ENCODE measurements at regions not wholly inside any gene's neighbourhood (a gene's known extent, or its start where the extent isn't known, plus 50 kb on each side); places are given as distances from the start of the nearest gene placed in this dataset.

DNA sequence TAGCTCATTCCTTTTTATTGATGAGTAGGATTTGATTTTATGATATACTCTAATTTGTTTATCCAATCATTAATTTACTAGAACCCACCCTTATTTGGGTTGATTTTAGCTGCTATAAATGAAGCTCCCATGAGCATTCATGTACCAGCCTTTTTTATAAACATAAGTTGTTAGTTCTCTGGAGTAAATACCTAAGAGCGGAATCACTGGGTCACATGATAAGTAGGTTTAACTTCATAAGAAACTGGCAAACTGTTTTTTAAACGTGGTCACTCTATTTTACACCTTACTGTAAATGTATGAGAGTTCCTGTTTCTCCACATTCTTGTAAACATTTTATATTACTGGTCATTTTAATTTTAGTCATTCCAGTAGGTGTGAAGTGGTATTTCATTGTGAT is 364.6 kb downstream of the NPR3 start:
- ChIA-PET POLR2A (no interaction called here), CTCF (interaction anchor here (1.8 to 2.0 kb wide), 2 partner anchors 11 to 14 kb away, joined by 5 read pairs; no protein-coding TSS in a partner anchor)

GRCh38 chr5:33079548-33079947 is 361.2 kb upstream of the TARS1 start:
- no peak for DNase-seq (ENCODE audit: extremely low spot score)
- TF ChIP-seq, protein P1, sequence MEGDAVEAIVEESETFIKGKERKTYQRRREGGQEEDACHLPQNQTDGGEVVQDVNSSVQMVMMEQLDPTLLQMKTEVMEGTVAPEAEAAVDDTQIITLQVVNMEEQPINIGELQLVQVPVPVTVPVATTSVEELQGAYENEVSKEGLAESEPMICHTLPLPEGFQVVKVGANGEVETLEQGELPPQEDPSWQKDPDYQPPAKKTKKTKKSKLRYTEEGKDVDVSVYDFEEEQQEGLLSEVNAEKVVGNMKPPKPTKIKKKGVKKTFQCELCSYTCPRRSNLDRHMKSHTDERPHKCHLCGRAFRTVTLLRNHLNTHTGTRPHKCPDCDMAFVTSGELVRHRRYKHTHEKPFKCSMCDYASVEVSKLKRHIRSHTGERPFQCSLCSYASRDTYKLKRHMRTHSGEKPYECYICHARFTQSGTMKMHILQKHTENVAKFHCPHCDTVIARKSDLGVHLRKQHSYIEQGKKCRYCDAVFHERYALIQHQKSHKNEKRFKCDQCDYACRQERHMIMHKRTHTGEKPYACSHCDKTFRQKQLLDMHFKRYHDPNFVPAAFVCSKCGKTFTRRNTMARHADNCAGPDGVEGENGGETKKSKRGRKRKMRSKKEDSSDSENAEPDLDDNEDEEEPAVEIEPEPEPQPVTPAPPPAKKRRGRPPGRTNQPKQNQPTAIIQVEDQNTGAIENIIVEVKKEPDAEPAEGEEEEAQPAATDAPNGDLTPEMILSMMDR (IDR thresholded peaks at IDR 0.05; ENCODE audit: control extremely low read depth, extremely low read depth, low read depth, missing control alignments) = no peak
- ChIA-PET POLR2A (no interaction called here), CTCF (no interaction called here)

More for the DNA sequence above, 364.6 kb downstream of the NPR3 start:
- TF ChIP-seq, protein P1 (IDR thresholded peaks at IDR 0.05; ENCODE audit: control extremely low read depth, extremely low read depth, low read depth, missing control alignments) = no peak
- no peak for DNase-seq (ENCODE audit: extremely low spot score)

DNA sequence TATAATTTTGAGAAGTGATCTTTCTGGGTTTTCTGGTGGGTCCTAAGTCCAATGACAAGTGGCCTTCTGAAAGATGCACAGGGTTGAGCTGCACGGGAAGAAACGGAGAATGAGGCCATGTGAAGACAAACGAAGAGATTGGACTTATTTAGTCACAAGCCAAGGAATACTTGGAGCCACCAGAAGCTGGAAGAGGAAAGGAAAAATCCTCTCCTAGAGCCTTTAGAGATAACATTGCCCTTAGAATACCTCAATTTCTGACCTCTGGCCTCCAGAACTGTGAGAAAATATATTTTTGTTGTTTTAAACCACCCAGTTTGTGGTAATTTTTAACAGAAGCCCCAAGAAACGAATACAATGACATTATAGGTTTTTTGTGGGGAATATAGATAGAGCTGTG is 360.5 kb upstream of the TARS1 start:
- ChIA-PET CTCF (no interaction called here), POLR2A (no interaction called here)
- TF ChIP-seq, protein P1 (IDR thresholded peaks at IDR 0.05; ENCODE audit: control extremely low read depth, extremely low read depth, low read depth, missing control alignments) = no peak
- no peak for DNase-seq (ENCODE audit: extremely low spot score)

GRCh38 chr5:33088176-33088575 is 352.6 kb upstream of the TARS1 start:
- TF ChIP-seq, protein P1 (IDR thresholded peaks at IDR 0.05; ENCODE audit: control extremely low read depth, extremely low read depth, low read depth, missing control alignments) = no peak
- ChIA-PET POLR2A (no interaction called here), CTCF (interaction anchor here (1.4 kb wide), 1 partner anchor 24 kb away, joined by 4 read pairs; no protein-coding TSS in a partner anchor)
- no peak for DNase-seq (ENCODE audit: extremely low spot score)

DNA sequence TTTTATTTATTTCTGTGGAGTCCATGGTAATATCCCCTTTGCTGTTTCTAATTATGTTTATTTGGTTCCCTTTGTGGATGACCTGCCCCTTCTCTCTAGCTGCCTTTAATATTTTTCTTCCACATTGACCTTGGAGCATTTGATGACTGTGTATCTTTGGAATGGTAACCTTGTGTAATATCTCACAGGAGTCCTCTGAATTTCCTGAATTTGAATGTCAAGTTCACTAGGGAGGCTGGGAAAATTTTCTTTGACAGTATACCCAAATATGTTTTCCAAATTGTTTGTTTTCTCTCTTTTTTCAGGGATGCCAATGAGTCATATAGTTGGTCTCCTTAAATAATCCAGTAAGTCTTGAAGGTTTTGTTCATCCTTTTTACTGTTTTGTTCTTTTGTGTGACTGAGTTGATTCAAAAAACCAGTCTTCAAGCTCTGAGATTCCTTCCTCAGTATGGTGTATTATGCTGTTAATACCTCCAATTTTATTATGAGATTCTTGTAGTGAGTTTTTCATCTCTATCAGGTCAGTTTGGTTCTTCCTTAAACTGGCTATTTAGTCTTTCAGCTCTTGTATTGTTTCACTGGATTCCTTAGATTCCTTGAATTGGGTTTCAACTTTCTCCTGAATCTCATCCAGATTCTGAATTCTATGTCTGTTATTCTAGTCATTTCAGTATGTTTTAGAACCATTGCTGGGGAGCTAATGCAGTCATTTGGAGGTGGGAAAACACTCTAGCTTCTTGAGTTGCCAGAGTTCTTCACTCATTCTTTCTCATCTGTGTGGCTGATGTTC is 349.0 kb upstream of the TARS1 start:
- no peak for DNase-seq (ENCODE audit: extremely low spot score)
- ChIA-PET CTCF (no interaction called here), POLR2A (no interaction called here)
- TF ChIP-seq, protein P1 (IDR thresholded peaks at IDR 0.05; ENCODE audit: control extremely low read depth, extremely low read depth, low read depth, missing control alignments) = no peak

- TF ChIP-seq, protein P1 (IDR thresholded peaks at IDR 0.05; ENCODE audit: control extremely low read depth, extremely low read depth, low read depth, missing control alignments) = no peak
- CTCF ChIA-PET = no interaction called here
- no peak for DNase-seq (ENCODE audit: extremely low spot score)
- POLR2A ChIA-PET = no interaction called here
These were observed 348.0 kb upstream of the TARS1 start for GRCh38 chr5:33092719-33093118.

All from GM10248 (cell line).